PFSK-1 (cell line): ENCODE measurements at regions not wholly inside any gene's neighbourhood (a gene's known extent, or its start where the extent isn't known, plus 50 kb on each side); places are given as distances from the start of the nearest gene placed in this dataset.

Experiments
- POLR2AphosphoS5 ChIP-seq: IDR thresholded peaks from 2 replicates; pipeline ENCODE4 v1.6.1; 2012; ENCODE audit warnings: low read depth, mild to moderate bottlenecking, control low read depth, low read length, moderate library complexity
- TF ChIP-seq, protein P1 (sequence below), 2 experiments: IDR thresholded peaks; 2 replicates each; pipeline versions ENCODE4 v1.6.1 to v1.8.0; 2011 to 2012; ENCODE audit warnings: low read depth in 2 of 2, low read length in 2 of 2, control low read depth in 1 of 2, inconsistent platforms in 1 of 2, mild to moderate bottlenecking in 1 of 2, moderate library complexity in 1 of 2; ENCODE audit not compliant: insufficient read depth in 1 of 2

GRCh38 chr2:67169417-67170140 is 227.6 kb upstream of the ETAA1 start:
- TF ChIP-seq, protein P1, sequence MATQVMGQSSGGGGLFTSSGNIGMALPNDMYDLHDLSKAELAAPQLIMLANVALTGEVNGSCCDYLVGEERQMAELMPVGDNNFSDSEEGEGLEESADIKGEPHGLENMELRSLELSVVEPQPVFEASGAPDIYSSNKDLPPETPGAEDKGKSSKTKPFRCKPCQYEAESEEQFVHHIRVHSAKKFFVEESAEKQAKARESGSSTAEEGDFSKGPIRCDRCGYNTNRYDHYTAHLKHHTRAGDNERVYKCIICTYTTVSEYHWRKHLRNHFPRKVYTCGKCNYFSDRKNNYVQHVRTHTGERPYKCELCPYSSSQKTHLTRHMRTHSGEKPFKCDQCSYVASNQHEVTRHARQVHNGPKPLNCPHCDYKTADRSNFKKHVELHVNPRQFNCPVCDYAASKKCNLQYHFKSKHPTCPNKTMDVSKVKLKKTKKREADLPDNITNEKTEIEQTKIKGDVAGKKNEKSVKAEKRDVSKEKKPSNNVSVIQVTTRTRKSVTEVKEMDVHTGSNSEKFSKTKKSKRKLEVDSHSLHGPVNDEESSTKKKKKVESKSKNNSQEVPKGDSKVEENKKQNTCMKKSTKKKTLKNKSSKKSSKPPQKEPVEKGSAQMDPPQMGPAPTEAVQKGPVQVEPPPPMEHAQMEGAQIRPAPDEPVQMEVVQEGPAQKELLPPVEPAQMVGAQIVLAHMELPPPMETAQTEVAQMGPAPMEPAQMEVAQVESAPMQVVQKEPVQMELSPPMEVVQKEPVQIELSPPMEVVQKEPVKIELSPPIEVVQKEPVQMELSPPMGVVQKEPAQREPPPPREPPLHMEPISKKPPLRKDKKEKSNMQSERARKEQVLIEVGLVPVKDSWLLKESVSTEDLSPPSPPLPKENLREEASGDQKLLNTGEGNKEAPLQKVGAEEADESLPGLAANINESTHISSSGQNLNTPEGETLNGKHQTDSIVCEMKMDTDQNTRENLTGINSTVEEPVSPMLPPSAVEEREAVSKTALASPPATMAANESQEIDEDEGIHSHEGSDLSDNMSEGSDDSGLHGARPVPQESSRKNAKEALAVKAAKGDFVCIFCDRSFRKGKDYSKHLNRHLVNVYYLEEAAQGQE (IDR thresholded peaks at IDR 0.05; ENCODE audit: insufficient read depth in 1 of 2, low read depth in 2 of 2, low read length in 2 of 2) = no peak
- no peak for TF ChIP-seq POLR2AphosphoS5
